HepG2 (cell line): ENCODE measurements at regions not wholly inside any gene's neighbourhood (a gene's known extent, or its start where the extent isn't known, plus 50 kb on each side); places are given as distances from the start of the nearest gene placed in this dataset.

Source experiments
- ATAC-seq: fragments of 200-7000 bp; cut with Tn5 transposase; 3 replicates; pipeline ENCODE4 v1.9.1; 2020; ENCODE audit warnings: mild to moderate bottlenecking, moderate library complexity
- BruUV-seq: library from RNA; stranded (reverse); fragments of 400-500 nt; replicated peaks from 2 replicates; lab custom pipeline; 2021; lab: Mats Ljungman, UMichigan
- CTCF ChIA-PET: fragments of 300-600 bp; formaldehyde crosslinking; extraction: SDS; loops from one replicate; lab custom pipeline; 2021; ENCODE audit warnings: low total read pairs, inconsistent platforms, low intra/inter-chr PET ratio; lab: Yijun Ruan, JAX
- POLR2A ChIA-PET: fragments of 350-600 bp; sonication (Branson Sonifier 250); formaldehyde crosslinking; loops from one replicate; lab custom pipeline; 2020; ENCODE audit warnings: antibody characterized with exemption, inconsistent platforms; lab: Yijun Ruan, JAX
- DNase-seq: peaks from one replicate; pipeline ENCODE4 v3.0.0-alpha.2; 2015; ENCODE audit warnings: low spot score
- FAIRE-seq: peaks from 3 replicates; lab custom pipeline; 2011; peaks lifted over from hg19 to GRCh38; lab: Jason Lieb, UNC
- H2AFZ ChIP-seq: one replicate; pipeline ENCODE4 v1.6.1; 2011; ENCODE audit warnings: low read length, inconsistent platforms
- H3K27ac ChIP-seq: fragments of 300-600 bp; 3 replicates; pipeline ENCODE4 v1.8.0; 2011; ENCODE audit warnings: mixed run types, mild to moderate bottlenecking, mixed read lengths, low read length, inconsistent platforms; ENCODE audit not compliant: insufficient read depth; ENCODE audit errors: extremely low read length
- H3K27me3 ChIP-seq, 2 experiments: fragments of 200-600 bp in 1 of 2; 2 replicates in 1 of 2; 3 replicates in 1 of 2; pipeline versions ENCODE4 v1.6.0 to v1.8.0; 2011; ENCODE audit warnings: low read length in 2 of 2, mild to moderate bottlenecking in 2 of 2, moderate library complexity in 2 of 2, inconsistent platforms in 1 of 2; ENCODE audit not compliant: insufficient read depth in 2 of 2, control insufficient read depth in 1 of 2
- H3K36me3 ChIP-seq, 2 experiments: fragments of 200-600 bp in 1 of 2; replicated peaks in 1 of 2; 2 replicates in 1 of 2; 3 replicates in 1 of 2; pipeline versions ENCODE4 v1.5.1 to v1.8.0; 2011; ENCODE audit warnings: low read length in 2 of 2, inconsistent platforms in 1 of 2; ENCODE audit not compliant: insufficient read depth in 2 of 2, control insufficient read depth in 1 of 2
- H3K4me1 ChIP-seq: 2 replicates; pipeline ENCODE4 v1.5.1; 2012; ENCODE audit warnings: low read length, inconsistent platforms; ENCODE audit not compliant: insufficient read depth
- H3K4me2 ChIP-seq: 2 replicates; pipeline ENCODE4 v1.6.0; 2011; ENCODE audit warnings: low read depth, low read length, inconsistent platforms
- H3K4me3 ChIP-seq, 3 experiments: fragments of 200-600 bp in 1 of 3; sonication (generic), shearing (Covaris generic) in 1 of 3; replicated peaks in 1 of 3; 2 replicates each; pipeline ENCODE4 v1.5.1; 2011 to 2016; ENCODE audit warnings: low read length in 3 of 3, inconsistent platforms in 2 of 3, low read depth in 2 of 3, mild to moderate bottlenecking in 2 of 3, control low read depth in 1 of 3, mixed read lengths in 1 of 3; ENCODE audit not compliant: insufficient read depth in 1 of 3
- H3K79me2 ChIP-seq: one replicate; pipeline ENCODE4 v1.6.1; 2011; ENCODE audit warnings: low read length, inconsistent platforms; ENCODE audit not compliant: insufficient read depth
- H3K9ac ChIP-seq: 2 replicates; pipeline ENCODE4 v1.6.0; 2011; ENCODE audit warnings: mild to moderate bottlenecking, low read depth, low read length, inconsistent platforms; ENCODE audit not compliant: insufficient read depth
- H3K9me3 ChIP-seq: 2 replicates; pipeline ENCODE4 v1.5.1; 2012; ENCODE audit warnings: mild to moderate bottlenecking, low read length
- H4K20me1 ChIP-seq: 2 replicates; pipeline ENCODE4 v1.6.0; 2011; ENCODE audit warnings: inconsistent platforms, mild to moderate bottlenecking, low read length, moderate library complexity; ENCODE audit not compliant: insufficient read depth
- CBX2 ChIP-seq, 2 experiments: fragments of 200-600 bp in 1 of 2; sonication (generic); formaldehyde crosslinking in 1 of 2; IDR thresholded peaks; 2 replicates each; pipeline versions ENCODE4 v1.7.0 to v1.8.1; 2018 to 2022; ENCODE audit warnings: low read depth in 2 of 2, low read length in 1 of 2, mild to moderate bottlenecking in 1 of 2, missing genetic modification reagents in 1 of 2
- FOXJ3 ChIP-seq: sonication (generic); formaldehyde crosslinking; IDR thresholded peaks from 2 replicates; pipeline ENCODE4 v1.4.0; 2020; ENCODE audit warnings: missing genetic modification reagents, mild to moderate bottlenecking, borderline replicate concordance
- PAX8 ChIP-seq: sonication (generic); formaldehyde crosslinking; IDR thresholded peaks from 2 replicates; pipeline ENCODE4 v1.8.0; 2022; ENCODE audit warnings: mild to moderate bottlenecking, missing genetic modification reagents, borderline replicate concordance
- PCBP2 ChIP-seq: fragments of 200-400 bp; formaldehyde crosslinking; optimal IDR thresholded peaks from 2 replicates; pipeline ENCODE3; 2018; ENCODE audit warnings: low read length, low read depth; ENCODE audit not compliant: poor library complexity, severe bottlenecking
- POLR2A ChIP-seq, 2 experiments: IDR thresholded peaks; 2 replicates each; pipeline ENCODE4 v1.6.1; 2011; ENCODE audit warnings: low read depth in 2 of 2, low read length in 2 of 2, mild to moderate bottlenecking in 1 of 2, moderate library complexity in 1 of 2; ENCODE audit not compliant: insufficient read depth in 1 of 2
- RORA ChIP-seq: sonication (generic); formaldehyde crosslinking; IDR thresholded peaks from 2 replicates; pipeline ENCODE4 v1.5.0; 2020; ENCODE audit warnings: mild to moderate bottlenecking, missing genetic modification reagents, moderate library complexity
- SMAD1 ChIP-seq: sonication (generic); formaldehyde crosslinking; IDR thresholded peaks from 2 replicates; pipeline ENCODE4 v1.4.0; 2020; ENCODE audit warnings: missing genetic modification reagents, low read depth, mild to moderate bottlenecking, borderline replicate concordance
- WGBS: methylation state at CpG from one replicate; pipeline ENCODE4 v1.1.6; 2017; ENCODE audit warnings: low lambda C conversion rate; 5-methylcytosine and 5-hydroxymethylcytosine counted together
- in situ Hi-C: cut with HindIII; loops from 2 replicates; pipeline ENCODE4 v1.10.0; 2017; ENCODE audit warnings: low pct_unique_long_range_greater_than_20kb; ENCODE audit not compliant: extremely low pct_ligation_motif_present
- intact Hi-C: fragments of 100-400 bp; cut with micrococcal nuclease; formaldehyde crosslinking; loops from one replicate; pipeline ENCODE4 v1.10.0; 2022; ENCODE audit not compliant: unreplicated experiment
- TF ChIP-seq, protein P1 (sequence below), 2 experiments: sonication (generic) in 1 of 2; formaldehyde crosslinking in 1 of 2; IDR thresholded peaks; 2 replicates each; pipeline versions ENCODE4 v1.4.0 to v1.6.1; 2018 to 2020; ENCODE audit warnings: missing genetic modification reagents in 2 of 2, borderline replicate concordance in 1 of 2, low read depth in 1 of 2, mild to moderate bottlenecking in 1 of 2, missing biosample characterization in 1 of 2
- TF ChIP-seq, protein P2 (sequence below): sonication (generic); formaldehyde crosslinking; IDR thresholded peaks from 2 replicates; pipeline ENCODE4 v1.9.0; 2021; ENCODE audit warnings: missing genetic modification reagents, borderline replicate concordance
- TF ChIP-seq, protein P3 (sequence below): IDR thresholded peaks from 2 replicates; pipeline ENCODE4 v1.6.1; 2018; ENCODE audit warnings: missing genetic modification reagents, mild to moderate bottlenecking, missing compliant biosample characterization
- TF ChIP-seq, protein P4 (sequence below): sonication (generic); formaldehyde crosslinking; IDR thresholded peaks from 2 replicates; pipeline ENCODE4 v1.8.0; 2022; ENCODE audit warnings: mild to moderate bottlenecking, missing genetic modification reagents, moderate library complexity
- TF ChIP-seq, protein P5 (sequence below): IDR thresholded peaks from 2 replicates; pipeline ENCODE4 v1.6.1; 2016; ENCODE audit warnings: control low read depth
- TF ChIP-seq, protein P6 (sequence below): sonication (generic); formaldehyde crosslinking; IDR thresholded peaks from 2 replicates; pipeline ENCODE4 v1.5.0; 2020; ENCODE audit warnings: missing genetic modification reagents, mild to moderate bottlenecking, borderline replicate concordance

DNA sequence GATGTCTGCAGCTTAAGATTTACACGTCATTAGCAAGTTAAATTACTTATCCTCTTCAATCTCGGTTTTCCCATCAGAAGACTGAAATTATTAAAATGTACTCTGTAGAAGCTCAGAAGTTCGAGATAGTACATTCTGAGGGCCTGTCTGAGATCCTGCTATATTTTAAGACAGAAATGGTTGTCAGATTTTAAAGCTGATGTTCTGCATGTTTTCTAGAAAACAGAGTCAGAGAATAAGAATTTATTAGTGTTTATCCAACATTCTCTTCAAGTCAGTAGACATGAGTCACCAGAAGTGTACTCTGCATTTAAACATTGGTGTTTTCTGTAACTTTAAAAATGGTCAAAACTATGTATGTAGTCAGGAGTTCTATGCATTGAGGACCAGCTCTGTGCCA is 155.2 kb upstream of the MYOCD start:
- H3K4me1 ChIP-seq = no peaks in the 10 kb centered on the region
- TF ChIP-seq PCBP2 (no peak), PAX8 (no peak), SMAD1 (CRISPR knock-in tag) (no peak), POLR2A (IDR thresholded peaks at IDR 0.05; ENCODE audit: insufficient read depth in 1 of 2, low read depth in 2 of 2, low read length in 2 of 2) (no peak), FOXJ3 (no peak), CBX2 (IDR thresholded peaks at IDR 0.05; ENCODE audit: low read depth, low read length) (no peak), CBX2 (CRISPR knock-in tag; IDR thresholded peaks at IDR 0.05; ENCODE audit: low read depth) (no peak), RORA (CRISPR knock-in tag) (no peak)
- TF ChIP-seq, protein P1, sequence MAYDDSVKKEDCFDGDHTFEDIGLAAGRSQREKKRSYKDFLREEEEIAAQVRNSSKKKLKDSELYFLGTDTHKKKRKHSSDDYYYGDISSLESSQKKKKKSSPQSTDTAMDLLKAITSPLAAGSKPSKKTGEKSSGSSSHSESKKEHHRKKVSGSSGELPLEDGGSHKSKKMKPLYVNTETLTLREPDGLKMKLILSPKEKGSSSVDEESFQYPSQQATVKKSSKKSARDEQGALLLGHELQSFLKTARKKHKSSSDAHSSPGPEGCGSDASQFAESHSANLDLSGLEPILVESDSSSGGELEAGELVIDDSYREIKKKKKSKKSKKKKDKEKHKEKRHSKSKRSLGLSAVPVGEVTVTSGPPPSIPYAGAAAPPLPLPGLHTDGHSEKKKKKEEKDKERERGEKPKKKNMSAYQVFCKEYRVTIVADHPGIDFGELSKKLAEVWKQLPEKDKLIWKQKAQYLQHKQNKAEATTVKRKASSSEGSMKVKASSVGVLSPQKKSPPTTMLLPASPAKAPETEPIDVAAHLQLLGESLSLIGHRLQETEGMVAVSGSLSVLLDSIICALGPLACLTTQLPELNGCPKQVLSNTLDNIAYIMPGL (CRISPR knock-in tag; IDR thresholded peaks at IDR 0.05; ENCODE audit: borderline replicate concordance in 1 of 2, low read depth in 1 of 2) = no peak
- TF ChIP-seq, protein P2, sequence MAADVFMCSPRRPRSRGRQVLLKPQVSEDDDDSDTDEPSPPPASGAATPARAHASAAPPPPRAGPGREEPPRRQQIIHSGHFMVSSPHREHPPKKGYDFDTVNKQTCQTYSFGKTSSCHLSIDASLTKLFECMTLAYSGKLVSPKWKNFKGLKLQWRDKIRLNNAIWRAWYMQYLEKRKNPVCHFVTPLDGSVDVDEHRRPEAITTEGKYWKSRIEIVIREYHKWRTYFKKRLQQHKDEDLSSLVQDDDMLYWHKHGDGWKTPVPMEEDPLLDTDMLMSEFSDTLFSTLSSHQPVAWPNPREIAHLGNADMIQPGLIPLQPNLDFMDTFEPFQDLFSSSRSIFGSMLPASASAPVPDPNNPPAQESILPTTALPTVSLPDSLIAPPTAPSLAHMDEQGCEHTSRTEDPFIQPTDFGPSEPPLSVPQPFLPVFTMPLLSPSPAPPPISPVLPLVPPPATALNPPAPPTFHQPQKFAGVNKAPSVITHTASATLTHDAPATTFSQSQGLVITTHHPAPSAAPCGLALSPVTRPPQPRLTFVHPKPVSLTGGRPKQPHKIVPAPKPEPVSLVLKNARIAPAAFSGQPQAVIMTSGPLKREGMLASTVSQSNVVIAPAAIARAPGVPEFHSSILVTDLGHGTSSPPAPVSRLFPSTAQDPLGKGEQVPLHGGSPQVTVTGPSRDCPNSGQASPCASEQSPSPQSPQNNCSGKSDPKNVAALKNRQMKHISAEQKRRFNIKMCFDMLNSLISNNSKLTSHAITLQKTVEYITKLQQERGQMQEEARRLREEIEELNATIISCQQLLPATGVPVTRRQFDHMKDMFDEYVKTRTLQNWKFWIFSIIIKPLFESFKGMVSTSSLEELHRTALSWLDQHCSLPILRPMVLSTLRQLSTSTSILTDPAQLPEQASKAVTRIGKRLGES = no peak
- TF ChIP-seq, protein P3, sequence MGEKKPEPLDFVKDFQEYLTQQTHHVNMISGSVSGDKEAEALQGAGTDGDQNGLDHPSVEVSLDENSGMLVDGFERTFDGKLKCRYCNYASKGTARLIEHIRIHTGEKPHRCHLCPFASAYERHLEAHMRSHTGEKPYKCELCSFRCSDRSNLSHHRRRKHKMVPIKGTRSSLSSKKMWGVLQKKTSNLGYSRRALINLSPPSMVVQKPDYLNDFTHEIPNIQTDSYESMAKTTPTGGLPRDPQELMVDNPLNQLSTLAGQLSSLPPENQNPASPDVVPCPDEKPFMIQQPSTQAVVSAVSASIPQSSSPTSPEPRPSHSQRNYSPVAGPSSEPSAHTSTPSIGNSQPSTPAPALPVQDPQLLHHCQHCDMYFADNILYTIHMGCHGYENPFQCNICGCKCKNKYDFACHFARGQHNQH = no peak
- TF ChIP-seq, protein P4, sequence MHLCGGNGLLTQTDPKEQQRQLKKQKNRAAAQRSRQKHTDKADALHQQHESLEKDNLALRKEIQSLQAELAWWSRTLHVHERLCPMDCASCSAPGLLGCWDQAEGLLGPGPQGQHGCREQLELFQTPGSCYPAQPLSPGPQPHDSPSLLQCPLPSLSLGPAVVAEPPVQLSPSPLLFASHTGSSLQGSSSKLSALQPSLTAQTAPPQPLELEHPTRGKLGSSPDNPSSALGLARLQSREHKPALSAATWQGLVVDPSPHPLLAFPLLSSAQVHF = no peak
- TF ChIP-seq, protein P5, sequence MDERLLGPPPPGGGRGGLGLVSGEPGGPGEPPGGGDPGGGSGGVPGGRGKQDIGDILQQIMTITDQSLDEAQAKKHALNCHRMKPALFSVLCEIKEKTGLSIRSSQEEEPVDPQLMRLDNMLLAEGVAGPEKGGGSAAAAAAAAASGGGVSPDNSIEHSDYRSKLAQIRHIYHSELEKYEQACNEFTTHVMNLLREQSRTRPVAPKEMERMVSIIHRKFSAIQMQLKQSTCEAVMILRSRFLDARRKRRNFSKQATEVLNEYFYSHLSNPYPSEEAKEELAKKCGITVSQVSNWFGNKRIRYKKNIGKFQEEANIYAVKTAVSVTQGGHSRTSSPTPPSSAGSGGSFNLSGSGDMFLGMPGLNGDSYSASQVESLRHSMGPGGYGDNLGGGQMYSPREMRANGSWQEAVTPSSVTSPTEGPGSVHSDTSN (CRISPR knock-in tag) = no peak
- TF ChIP-seq, protein P6, sequence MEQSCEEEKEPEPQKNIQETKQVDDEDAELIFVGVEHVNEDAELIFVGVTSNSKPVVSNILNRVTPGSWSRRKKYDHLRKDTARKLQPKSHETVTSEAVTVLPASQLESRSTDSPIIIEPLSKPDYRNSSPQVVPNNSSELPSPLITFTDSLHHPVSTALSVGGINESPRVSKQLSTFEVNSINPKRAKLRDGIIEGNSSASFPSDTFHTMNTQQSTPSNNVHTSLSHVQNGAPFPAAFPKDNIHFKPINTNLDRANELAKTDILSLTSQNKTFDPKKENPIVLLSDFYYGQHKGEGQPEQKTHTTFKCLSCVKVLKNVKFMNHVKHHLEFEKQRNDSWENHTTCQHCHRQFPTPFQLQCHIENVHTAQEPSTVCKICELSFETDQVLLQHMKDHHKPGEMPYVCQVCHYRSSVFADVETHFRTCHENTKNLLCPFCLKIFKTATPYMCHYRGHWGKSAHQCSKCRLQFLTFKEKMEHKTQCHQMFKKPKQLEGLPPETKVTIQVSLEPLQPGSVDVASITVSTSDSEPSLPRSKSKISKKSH (CRISPR knock-in tag) = no peak
- DNase-seq (no peak), FAIRE-seq (no peak), ATAC-seq (no peak)
- H2AFZ ChIP-seq = no peak overlapping the region
- no peak overlapping the region for H3K4me2 ChIP-seq
- no peaks in the 10 kb centered on the region for H3K9me3 ChIP-seq
- H4K20me1 ChIP-seq = no peaks in the 10 kb centered on the region
- intact Hi-C loops = no loop called here
- H3K4me3 ChIP-seq = no peak overlapping the region
- in situ Hi-C loops = loop anchor here (25.0 kb wide), 1 partner anchor 102 kb away; no protein-coding TSS in a partner anchor
- CTCF ChIA-PET = no interaction called here
- H3K27ac ChIP-seq = no peak overlapping the region
- POLR2A ChIA-PET = no interaction called here
- H3K79me2 ChIP-seq = no peaks in the 10 kb centered on the region
- no TSS peak for BruUV-seq
- H3K36me3 ChIP-seq = no peaks in the 10 kb centered on the region
- no peak overlapping the region for H3K9ac ChIP-seq
- no peaks in the 10 kb centered on the region for H3K27me3 ChIP-seq
- 0% methylated on average over 3 of the region's 3 CpGs for WGBS
